ACC112 (cell line): ENCODE measurements at regions not wholly inside any gene's neighbourhood (a gene's known extent, or its start where the extent isn't known, plus 50 kb on each side); places are given as distances from the start of the nearest gene placed in this dataset.

Experiments
- H2AFZ ChIP-seq: fragments of 200-600 bp; sonication (generic); one replicate; pipeline ENCODE4 v1.6.0; 2017; ENCODE audit warnings: antibody characterized with exemption, low read length; ENCODE audit not compliant: unreplicated experiment
- H3K27ac ChIP-seq: fragments of 200-600 bp; sonication (generic); 2 replicates; pipeline ENCODE4 v1.5.1; 2014; ENCODE audit warnings: low read depth, mild to moderate bottlenecking, antibody characterized with exemption, low read length, moderate library complexity
- H3K27me3 ChIP-seq: fragments of 200-600 bp; sonication (generic); 2 replicates; pipeline ENCODE4 v1.6.1; 2014; ENCODE audit warnings: mild to moderate bottlenecking, antibody characterized with exemption, low read length, moderate library complexity, mixed read lengths; ENCODE audit not compliant: insufficient read depth
- H3K36me3 ChIP-seq: fragments of 200-600 bp; sonication (generic); 2 replicates; pipeline ENCODE4 v1.6.1; 2016; ENCODE audit warnings: mild to moderate bottlenecking, antibody characterized with exemption, low read length, moderate library complexity, mixed read lengths; ENCODE audit not compliant: insufficient read depth
- H3K4me1 ChIP-seq: fragments of 200-600 bp; sonication (generic); one replicate; pipeline ENCODE4 v1.6.1; 2016; ENCODE audit warnings: low read length, mixed read lengths; ENCODE audit not compliant: insufficient read depth, unreplicated experiment, control insufficient read depth
- H3K4me3 ChIP-seq: fragments of 200-600 bp; sonication (generic); 2 replicates; pipeline ENCODE4 v1.5.1; 2014; ENCODE audit warnings: mild to moderate bottlenecking, low read depth, low read length
- H3K79me2 ChIP-seq: fragments of 200-600 bp; sonication (generic); one replicate; pipeline ENCODE4 v1.6.0; 2016; ENCODE audit warnings: low read length; ENCODE audit not compliant: control insufficient read depth, unreplicated experiment, insufficient read depth

DNA sequence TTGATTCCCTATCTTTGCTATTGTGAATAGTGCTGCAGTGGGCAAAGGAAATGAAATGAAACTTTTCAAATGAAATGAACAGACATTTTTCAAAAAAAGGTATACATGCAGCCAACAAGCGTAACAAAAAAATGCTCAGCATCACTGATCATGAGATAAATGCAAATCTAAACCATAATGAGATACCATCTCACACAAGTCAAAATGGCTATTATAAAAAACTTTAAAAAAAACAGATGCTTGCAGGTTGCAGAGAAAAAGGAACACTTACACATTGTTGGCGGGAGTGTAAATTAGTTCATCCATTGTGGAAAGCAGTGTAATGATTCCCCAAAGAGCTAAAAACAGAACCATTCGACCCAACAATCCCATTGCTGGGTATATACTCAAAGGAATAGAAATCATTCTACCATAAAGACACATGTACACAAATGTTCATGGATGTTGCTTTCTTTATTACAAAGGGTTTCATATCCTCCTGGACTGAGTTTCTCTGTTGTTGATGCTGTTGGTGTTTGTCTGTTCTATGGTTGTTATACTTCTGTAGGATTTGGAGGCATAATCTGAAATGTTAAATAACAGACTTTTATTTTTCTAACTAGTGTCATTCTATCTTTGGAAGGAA, 99.3 kb upstream of the SOX9 start:
- Histone ChIP-seq H3K4me1 (no peaks in the 10 kb centered on the region), H2AFZ (no peak overlapping the region), H3K36me3 (no peaks in the 10 kb centered on the region), H3K27me3 (peaks cover 77% of the 10 kb centered on the region), H3K27ac (no peak overlapping the region), H3K79me2 (no peaks in the 10 kb centered on the region), H3K4me3 (no peak overlapping the region)

DNA sequence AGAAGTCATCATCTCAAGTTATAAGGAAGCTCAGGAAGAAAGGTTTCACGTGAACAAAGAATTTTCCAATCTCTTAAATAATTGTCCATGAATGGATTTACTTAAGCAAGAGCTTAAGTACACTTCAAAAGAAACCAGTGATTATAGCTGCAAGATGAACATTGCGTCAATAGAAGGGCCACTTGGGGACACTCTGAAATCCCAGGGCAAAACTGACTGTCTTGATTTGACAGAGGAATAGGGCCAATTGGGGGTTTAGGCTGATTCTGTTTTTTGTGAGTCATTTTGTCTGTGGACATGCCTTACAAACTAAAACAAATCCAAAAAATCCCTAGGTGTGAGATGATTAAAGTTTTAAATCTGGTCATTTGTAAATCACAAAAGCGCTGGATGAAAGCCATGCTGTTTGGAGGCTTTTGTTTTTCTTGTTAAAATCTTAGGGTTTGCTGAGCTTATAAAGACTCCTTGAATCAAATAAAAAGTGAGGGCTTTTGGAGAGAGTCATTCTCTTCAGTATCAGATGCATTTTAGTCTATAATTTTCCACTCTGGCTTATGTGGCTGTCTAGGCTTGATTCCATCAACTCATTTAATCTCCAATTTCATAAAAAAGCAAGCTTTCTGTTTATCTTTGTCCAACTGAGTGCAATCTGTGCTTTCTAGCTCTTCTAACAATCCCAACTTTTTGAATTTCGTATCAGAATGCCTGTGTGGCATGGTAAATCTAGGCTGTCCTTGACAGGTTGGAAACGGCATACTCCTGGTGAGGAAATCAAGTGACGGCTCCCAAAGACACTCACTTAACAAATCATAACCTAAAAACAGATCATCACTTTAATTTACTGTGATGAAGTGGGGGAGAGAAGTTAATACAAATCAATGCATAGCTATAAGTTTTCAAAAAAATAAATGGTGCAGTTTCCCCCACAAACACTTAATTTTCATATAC, 98.2 kb upstream of the SOX9 start:
- H3K36me3 ChIP-seq: no peaks in the 10 kb centered on the region
- H2AFZ ChIP-seq: no peak overlapping the region
- H3K4me3 ChIP-seq: no peak overlapping the region
- H3K79me2 ChIP-seq: no peaks in the 10 kb centered on the region
- H3K27ac ChIP-seq: no peak overlapping the region
- H3K27me3 ChIP-seq: peaks cover 80% of the 10 kb centered on the region
- H3K4me1 ChIP-seq: no peaks in the 10 kb centered on the region

DNA sequence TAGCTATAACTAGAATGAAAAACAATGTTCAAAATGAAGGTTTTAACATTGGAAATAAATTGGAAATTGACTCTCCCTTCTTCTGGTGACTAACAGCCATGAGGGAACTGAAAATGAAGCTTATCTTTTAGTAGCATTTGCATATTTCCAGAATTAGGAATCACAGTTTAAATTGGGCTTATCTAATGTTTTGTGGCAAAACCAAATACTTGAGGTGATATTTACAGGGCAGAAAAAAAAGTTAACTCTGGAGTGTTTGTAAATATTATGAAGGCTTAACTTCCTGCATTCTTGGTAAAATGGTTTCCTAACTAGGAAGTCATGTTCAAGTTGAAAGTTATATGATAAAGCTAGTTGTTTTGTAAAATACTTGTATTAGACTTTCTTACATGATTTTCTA, 96.4 kb upstream of the SOX9 start:
- H3K36me3 ChIP-seq: no peaks in the 10 kb centered on the region
- H3K27me3 ChIP-seq: peaks cover 62% of the 10 kb centered on the region
- no peaks in the 10 kb centered on the region for H3K4me1 ChIP-seq
- H2AFZ ChIP-seq: no peak overlapping the region
- no peak overlapping the region for H3K4me3 ChIP-seq
- no peaks in the 10 kb centered on the region for H3K79me2 ChIP-seq
- H3K27ac ChIP-seq: no peak overlapping the region

DNA sequence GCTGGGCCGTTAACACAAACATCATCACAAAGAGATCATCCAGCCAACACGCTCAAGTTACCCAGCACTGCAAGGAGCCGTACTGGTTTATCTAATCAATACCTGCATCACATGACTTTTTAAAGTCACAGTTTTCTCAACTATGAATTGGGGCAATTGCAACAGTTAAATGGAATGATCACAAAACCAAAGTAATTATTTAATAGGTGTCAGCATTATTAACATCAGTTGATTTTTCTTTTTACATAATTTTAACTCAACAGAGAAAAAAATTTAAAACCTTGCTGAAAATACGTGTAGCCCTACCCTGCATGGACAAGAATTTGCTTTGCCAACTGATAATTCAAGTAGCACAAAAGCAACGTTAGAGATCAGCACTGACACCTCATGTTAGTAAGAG, 95.7 kb upstream of the SOX9 start:
- H3K27ac ChIP-seq: no peak overlapping the region
- H3K27me3 ChIP-seq: peaks cover 59% of the 10 kb centered on the region
- no peaks in the 10 kb centered on the region for H3K79me2 ChIP-seq
- no peak overlapping the region for H2AFZ ChIP-seq
- no peaks in the 10 kb centered on the region for H3K36me3 ChIP-seq
- H3K4me1 ChIP-seq: no peaks in the 10 kb centered on the region
- no peak overlapping the region for H3K4me3 ChIP-seq

DNA sequence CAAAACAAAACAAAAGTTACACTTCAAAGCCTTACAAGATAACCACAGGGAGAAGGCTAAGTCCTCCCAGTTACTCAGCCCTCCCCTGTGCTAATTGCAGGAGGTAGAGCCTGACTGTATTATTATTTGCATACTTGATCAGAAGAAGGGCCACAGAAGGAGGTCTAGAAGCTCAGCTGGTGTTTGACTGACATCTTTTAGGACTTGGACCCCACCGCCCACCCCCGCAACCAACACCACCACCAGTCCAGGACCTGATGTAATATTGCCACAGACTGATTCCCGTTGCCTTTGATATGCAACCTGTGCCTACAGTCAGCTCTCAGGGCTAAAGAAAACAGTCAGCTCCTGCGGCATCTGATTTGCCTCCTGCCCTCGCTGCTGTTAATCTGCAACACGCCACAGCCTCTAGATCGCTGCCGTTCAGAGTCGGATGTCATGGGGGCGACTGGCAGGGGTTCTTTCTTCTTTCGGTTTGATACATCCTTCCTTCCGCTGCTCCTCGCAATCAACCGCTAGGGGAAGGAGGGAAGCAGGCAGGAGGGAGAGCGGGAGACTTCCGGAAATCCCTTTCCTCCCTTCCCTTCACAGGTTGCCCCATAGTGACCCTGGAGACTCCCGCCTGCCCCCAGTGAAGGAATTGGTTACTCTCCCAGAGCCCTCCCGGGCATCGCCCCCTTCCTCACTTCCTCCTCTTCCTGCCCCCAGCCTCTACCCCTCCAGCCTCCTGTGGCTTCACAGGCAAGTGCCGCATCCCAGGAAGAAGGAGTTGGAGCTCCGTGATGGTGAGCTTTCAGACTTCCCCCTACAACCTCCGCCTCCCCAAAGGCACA, 90.5 kb upstream of the SOX9 start:
- Histone ChIP-seq H3K27me3 (peaks cover 17% of the 10 kb centered on the region), H3K79me2 (no peaks in the 10 kb centered on the region), H3K27ac (no peak overlapping the region), H3K36me3 (no peaks in the 10 kb centered on the region), H3K4me1 (no peaks in the 10 kb centered on the region), H2AFZ (peak overlapping the region; percentile 66), H3K4me3 (peak overlapping the region; percentile 79)

DNA sequence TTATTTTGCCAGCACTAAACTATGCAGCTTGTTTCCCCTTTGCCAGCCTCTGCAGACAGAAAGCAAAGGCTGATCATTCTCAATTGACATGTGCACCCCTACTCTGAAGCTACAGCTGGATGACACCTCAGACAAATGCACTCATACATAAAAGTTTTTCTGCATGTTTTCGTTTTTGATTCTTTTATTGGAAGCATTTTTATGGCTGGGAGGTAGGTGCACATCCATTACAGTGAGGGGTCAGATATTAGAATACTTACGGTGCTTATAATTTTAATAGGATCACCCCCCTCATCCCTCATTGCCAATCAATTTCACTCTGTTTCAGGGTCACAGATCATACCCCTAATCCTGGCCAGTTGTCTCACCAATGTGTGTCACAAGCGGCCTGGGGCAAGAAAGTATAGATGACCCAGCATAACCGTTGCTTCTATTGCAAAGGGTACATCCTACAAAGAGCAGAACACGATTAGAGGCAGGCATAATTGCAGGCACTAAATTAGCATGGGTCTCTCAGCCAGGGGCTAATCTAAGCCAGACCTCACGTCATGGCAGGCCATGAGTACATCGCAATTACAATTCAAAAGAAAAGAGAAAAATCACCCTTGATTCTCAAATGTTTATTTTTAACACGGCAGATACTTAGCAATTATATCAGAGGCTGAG, 89.5 kb upstream of the SOX9 start:
- peak overlapping the region; percentile 66 for H2AFZ ChIP-seq

DNA sequence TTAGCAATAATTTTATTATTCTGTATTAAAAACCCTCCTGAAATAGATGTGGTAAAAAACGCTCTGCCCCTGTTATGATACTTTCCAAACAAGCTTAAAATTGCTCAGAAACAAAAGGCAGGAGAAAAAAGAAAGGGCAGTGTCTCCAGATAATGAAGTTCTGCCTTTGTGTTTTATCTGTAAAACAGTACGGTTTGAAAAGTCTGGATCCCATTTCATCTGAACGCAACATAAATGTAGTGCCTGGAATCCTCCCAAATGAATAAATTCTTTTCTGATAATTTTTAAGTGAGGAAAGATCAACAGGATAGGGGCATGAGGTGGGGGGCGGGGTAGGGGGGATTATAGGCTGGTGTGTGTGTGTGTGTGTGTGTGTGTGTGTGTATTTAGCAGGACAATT, 87.5 kb upstream of the SOX9 start:
- Histone ChIP-seq H3K27me3 (peaks cover 8% of the 10 kb centered on the region), H3K79me2 (no peaks in the 10 kb centered on the region), H3K27ac (no peak overlapping the region), H3K4me1 (no peaks in the 10 kb centered on the region), H3K36me3 (no peaks in the 10 kb centered on the region), H3K4me3 (no peak overlapping the region), H2AFZ (no peak overlapping the region)

More for the DNA sequence above, 89.5 kb upstream of the SOX9 start:
- no peak overlapping the region for H3K27ac ChIP-seq
- no peak overlapping the region for H3K4me3 ChIP-seq
- H3K36me3 ChIP-seq: no peaks in the 10 kb centered on the region
- H3K79me2 ChIP-seq: no peaks in the 10 kb centered on the region
- H3K27me3 ChIP-seq: peaks cover 13% of the 10 kb centered on the region
- H3K4me1 ChIP-seq: no peaks in the 10 kb centered on the region

DNA sequence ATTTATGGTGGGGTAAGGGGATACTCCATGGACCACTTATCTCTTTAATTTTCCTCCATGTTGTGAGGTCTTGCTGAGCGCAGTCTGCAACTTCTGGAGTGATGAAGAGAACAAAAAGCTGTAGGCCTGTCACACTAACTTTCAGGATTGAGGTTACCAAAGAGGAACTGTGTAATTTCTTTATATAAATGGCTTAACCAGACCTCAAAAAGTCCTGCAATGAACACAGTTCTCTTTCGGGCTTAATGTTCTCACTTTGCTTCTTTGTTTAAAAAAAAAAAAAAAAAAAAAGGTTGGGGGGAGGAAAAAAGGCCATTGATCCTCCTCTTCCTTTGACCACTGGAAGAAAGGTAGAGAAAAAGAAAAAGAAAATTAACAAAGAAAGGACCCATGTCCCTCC, 86.8 kb upstream of the SOX9 start:
- H2AFZ ChIP-seq: no peak overlapping the region
- no peaks in the 10 kb centered on the region for H3K79me2 ChIP-seq
- peaks cover 14% of the 10 kb centered on the region for H3K27me3 ChIP-seq
- no peak overlapping the region for H3K4me3 ChIP-seq
- H3K36me3 ChIP-seq: no peaks in the 10 kb centered on the region
- no peaks in the 10 kb centered on the region for H3K4me1 ChIP-seq
- H3K27ac ChIP-seq: no peak overlapping the region

DNA sequence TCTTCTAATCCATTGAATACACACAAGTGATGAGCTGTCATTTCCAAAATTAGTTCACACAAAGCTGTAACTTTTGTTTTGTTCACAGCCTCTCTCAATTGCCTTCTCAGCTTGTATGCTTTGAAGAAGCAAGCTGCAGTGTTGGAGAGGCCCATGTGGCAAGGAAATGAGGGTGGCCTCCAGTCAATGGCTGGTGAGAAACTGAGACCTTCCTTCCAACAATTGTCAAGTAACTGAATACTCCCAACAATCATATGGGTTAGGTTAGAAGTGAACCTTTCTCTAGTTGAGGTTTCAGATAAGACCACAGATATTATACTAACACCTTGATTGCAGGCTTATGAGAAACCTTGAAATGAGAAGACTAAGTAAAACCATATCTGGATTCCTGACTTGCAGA, 82.4 kb upstream of the SOX9 start:
- H3K27me3 ChIP-seq: peaks cover 48% of the 10 kb centered on the region
- H3K27ac ChIP-seq: no peak overlapping the region
- H3K36me3 ChIP-seq: no peaks in the 10 kb centered on the region
- no peaks in the 10 kb centered on the region for H3K4me1 ChIP-seq
- H3K4me3 ChIP-seq: no peak overlapping the region
- H3K79me2 ChIP-seq: no peaks in the 10 kb centered on the region
- H2AFZ ChIP-seq: no peak overlapping the region

DNA sequence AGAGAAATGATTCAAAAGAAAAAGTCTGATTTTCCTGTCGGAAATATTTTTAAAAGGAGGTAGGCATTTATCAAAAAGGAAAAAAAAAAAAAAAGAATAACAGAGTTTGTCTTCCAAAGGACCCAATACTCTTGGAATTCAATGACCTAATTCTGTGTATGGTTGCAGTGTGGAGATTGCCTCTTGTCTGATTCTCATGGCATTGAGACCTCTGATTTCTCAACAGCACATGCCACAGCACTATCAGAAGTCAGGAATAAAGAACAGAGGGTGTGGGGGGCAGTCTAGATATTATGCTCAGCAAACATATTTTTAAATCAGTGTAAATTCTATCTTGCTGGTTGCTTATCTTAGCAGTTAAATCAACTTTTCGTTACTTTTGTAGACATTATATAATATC, 81.3 kb upstream of the SOX9 start:
- no peaks in the 10 kb centered on the region for H3K36me3 ChIP-seq
- no peak overlapping the region for H3K27ac ChIP-seq
- no peak overlapping the region for H2AFZ ChIP-seq
- no peaks in the 10 kb centered on the region for H3K79me2 ChIP-seq
- no peak overlapping the region for H3K4me3 ChIP-seq
- H3K27me3 ChIP-seq: peaks cover 55% of the 10 kb centered on the region
- no peaks in the 10 kb centered on the region for H3K4me1 ChIP-seq
